ENCODE measurements at regions not wholly inside any gene's neighbourhood (a gene's known extent, or its start where the extent isn't known, plus 50 kb on each side); places are given as distances from the start of the nearest gene placed in this dataset.
A peak's percentile ranks its signal among the peaks of the same experiment; 100 is the strongest.

DNA sequence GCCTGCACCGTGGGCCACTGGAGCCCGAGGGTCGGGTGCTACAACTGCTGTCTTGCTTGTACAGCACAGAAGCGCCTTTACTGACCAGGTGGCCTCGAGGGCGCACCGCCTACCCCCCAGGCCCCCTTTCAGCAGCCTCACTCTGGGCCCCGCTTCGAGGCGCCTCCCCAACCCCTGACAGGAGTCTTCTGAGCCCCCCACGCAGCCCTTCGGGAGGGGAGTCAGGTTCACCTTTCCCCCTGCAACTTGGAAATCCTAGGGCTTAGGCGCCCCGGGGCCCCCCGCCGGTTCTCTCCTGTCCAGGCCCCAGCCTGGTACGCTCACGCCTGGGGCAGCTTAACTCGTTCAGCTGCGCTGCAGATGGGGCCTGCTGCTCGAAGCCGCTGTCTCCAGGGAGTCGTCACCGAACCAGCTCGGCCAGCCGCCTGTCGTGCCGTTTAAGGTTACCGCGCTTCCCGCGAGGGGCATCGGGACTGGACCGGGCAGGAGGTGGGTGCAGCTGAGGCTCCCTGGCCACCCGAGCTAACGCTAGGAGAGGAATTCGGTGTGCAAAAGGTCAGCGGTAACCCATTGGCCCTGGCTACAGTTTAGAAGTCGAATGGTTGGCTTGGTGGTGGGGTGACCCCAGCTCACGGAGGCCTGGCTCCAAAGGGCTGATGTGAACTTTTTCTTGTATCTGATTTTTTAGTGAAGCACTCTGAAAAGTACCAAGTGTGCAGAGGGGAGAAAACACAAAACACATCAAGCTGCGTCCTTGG, 58.9 kb upstream of the BCOR start:
- DNase-seq, result no peak

DNA sequence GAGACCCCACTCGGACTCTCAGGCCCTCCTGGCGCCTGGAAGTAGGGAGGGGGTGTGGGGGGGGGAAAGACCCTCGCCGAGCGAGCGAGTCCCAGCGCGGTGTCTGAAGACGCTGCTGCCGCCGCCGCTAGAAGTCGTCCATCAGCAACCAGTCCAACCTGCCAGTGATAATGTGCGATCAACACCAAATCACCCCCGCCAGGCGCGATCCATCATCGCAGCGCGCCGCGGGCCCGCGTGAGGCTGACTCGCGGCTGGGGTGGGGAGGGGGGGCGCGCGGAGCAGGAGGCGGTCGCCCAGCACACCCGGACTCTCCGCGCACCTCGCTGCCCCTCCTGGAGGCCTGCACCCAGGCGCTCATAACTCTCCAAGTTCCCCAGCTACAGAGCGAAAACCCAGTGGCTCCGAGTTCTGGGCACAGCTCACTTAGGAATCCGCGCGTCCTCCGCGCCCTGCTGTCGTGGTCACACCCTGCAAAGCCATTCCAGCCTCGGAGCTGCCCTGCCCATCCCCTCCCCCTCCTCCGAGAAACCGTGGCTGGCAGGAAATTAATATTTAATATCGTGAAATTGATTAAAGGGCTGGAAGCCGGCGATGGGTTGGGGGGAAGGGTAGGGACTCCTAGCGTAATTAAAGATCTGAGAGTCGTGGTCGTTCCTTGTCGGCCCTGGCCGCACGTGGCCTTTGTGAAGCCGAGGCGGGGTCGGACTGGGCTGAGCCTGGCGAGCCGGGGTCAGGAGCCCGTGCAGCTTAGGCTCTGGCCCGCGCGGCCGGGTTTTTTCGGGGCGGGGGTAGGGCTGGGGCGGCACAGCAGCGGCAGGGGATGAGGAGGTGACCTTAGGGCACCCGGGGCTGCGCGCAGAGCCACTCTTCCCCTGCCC, 58.1 kb upstream of the BCOR start:
- DNase-seq, result no peak

DNA sequence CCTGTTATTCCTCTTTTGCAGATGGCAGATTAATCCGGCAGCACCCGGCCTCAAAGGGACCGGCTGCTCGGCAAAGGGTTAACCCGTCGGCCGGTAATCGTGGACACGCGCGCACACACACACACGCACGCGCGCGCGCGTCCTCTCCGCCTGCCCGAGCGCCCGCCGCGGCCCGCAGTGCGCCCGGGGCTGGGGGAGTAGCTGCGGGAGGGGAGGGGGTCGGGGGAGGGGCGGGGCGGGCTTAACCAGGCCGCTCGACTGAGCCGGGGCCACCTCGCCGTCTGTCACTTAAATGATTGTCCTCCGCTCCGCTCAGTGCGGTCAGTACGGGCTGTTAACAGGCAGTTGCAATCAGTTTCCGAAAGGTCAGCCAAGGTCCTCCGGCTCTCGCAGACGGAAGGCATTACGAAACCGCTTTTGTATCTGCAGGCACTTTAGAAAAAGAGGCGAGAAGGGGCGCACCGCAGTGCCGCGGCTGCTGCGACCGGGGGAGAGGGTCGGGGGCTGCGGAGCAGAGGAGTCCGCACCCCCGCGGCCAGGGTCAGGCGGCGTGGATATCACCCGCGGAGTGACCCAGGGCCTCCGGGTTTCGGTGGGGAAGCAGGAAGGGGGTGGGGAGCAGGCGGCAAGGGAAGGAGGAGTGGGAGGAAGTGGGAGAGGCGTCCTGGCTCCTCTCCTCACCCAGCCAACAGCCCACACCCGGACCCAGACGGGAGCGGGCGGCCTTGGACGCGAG, 57.3 kb upstream of the BCOR start:
- no peak for DNase-seq

DNA sequence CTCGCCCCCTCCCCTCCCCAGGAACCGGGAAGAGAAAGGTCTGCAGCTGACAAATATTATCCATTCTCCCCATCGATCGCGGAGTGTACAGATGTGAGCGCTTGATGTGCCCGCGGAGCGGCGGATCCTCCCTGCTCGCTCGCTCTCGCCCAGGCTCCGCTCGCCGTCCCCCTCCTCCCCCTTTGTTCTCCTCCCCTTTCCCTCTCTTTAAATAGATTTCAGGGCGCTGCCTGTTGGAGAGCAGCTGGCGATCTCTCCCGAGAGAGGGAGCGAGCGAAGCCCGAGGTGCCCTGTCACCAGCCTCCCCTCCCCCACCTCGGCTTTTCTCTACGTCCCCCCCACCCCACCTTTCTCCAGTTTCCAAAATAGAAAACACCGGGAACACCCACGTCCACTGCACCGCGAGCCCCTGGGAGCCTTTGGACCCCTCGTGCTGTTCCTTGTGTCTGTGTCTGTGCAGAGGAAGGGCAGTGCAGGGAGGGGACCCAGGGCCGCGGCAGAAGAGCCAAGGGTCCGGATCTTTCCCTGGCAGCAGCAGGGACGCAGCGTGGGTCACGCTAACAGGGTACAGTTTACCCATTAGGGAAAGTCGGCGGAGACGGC, 56.6 kb upstream of the BCOR start:
- DNase-seq, result no peak

DNA sequence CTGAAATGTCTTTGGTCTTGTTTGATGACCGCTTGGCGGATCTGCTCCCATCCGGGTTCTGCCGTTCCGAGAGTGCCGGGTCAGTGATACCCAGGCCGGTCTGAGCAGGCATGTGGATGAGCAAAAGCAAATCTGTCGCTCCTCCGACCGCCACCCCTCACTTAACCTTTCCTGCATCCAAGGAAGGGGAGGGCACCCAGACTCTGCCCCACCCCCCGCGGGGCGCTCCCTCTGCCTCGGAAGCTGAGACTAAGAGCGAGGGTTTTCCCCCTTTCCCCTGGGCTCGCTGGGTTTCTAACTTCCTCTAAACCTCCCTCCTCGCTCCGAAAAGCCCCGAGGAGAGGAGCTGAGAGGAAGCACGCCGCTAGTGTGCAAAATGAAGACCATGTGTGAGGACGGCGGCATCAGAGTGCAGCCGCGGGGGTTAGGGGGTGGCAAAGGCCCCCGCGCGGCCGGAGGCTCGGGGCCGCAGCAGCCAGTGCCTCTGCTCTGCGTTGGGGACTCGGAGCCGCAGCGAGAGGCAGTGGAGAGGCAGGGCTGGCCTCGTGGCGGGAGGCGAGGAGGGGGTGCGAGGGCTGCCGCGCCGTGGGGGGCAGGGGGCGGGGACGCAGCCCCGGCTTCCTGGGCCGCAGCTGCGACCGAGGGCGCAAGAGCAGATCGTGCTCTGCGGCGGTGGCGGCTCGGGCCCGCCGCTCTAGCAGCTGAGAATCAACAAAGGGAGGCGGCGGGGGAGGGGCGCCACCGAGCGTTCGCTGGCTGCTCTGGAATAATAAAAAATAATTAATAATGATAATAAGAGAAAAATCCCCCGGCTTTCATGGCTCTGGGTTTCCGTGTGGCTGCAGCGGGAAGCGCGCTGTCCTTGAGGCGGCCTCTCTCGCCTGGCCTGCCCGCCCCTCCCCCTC, 55.8 kb upstream of the BCOR start:
- DNase-seq, result peak; percentile 70

DNA sequence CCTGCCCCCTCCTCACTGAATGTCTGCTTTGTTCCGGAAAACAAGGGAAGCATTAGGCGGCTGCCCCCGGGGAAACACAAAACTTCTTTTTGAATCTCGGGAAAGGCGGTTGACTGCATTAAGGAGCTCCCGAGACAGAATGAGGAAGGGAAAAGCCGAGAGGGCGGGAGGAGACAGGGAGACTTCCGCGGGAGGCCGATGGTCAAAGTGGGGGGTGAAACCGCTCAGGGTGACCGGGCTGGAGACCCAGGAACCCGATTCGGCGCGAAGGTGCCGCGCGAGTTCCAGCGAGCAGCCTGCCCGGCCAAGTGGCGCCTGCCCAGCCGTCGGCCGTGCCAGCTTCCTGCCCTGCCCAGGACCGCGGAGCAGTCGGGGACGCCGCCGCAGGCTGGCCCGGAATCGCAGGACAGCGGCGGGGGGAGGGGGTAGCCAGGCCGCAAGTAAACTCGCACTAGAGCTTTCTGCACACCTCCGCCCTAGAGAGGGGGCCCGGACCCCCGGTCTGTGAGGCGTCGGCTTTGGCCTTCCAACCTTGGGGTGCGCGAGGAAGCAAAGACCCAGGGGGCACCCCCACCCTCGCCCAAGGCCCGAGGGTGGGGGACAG, 55.1 kb upstream of the BCOR start:
- no peak for DNase-seq

DNA sequence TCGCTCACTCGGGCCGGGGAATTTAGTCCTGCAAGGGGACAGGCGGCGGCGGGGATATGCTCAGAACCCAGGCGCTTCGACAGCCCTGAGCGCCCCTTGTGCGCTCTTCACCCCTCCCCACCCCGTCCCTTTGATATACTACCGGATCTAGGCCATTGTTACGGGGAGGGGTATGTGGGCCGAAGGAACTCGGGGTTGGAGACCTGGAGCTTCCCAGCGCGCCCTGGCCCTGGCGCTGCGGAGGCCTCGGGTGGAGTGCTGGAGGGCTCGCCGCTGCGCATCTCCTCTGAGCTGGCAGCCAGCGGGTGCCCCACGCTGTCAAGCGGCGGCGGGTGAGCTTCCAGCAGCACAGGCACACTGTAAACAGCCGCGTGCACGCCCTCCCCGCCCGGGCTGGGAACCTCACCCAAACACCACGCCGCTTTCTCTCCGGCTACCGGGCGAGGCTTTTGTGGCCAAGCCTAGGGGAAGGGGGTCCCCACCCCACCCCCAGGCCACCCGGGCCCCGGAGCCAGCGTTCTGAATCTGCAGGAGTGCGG, 54.5 kb upstream of the BCOR start:
- DNase-seq, result peak; percentile 52

DNA sequence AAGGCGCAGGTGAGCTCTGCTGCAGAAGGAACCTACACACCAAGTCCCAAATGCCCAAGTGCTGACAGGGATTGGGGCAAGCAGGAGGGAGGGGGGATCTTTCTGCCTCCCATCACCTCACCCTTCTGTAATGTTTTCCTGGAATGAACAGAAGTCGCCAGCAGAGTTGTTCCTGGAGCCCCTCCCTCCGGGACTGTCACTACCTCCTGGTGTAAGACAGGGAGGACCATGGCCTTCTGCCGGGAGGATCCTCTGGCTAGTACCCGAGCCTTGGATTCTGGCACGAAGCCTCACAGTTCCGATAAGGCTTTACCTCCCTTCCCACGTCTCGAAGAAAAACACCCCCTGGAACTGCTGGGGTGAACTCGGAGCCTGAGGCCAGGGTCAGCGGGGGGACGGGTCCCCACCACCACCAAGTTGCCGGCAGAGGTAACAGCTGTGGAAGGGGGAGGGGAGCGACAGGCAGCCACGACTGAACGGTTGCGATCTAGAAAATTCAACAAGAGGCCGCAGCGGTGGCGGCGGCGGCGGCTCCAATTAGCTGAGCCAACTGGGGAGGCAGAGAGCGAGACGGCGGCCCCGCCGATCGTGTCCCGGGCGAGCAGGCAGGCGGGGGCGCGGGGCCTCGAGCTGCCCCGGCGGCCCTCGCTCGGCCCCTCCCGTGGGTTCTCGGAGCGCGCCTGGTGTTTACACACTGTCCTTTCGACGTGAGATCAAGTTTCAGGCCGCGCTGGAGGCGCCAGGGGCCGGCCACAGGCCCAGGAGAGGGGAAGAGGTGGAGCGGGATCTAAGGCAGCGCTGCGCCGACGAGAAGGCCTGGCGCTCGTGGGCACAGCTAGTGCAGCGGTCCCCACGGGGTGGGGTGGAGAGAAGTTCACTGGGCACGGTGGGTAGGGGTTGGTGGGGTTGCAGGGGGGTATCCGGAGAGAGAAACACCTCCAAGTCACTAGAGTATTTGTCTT, 53.7 kb upstream of the BCOR start:
- DNase-seq, result no peak

DNA sequence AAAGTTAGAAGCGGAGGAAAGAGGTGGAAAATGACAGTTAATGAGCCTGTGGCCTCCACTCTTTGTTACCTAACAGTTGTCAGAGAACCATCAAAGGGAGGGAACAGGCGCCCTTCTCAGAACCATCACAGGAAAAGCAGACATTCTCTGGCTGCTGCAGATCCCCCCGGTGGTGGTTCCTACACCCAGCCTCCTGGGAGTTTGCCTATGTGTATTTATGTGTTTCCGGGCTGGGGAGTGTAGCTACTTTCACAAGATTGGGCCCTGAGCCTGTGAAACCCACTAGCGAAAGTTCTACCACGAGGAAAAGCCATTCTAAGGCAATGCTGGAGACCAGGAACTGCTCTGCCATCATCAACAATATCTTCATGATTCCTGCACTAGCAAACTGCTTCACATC, 52.7 kb upstream of the BCOR start:
- no peak for DNase-seq

DNA sequence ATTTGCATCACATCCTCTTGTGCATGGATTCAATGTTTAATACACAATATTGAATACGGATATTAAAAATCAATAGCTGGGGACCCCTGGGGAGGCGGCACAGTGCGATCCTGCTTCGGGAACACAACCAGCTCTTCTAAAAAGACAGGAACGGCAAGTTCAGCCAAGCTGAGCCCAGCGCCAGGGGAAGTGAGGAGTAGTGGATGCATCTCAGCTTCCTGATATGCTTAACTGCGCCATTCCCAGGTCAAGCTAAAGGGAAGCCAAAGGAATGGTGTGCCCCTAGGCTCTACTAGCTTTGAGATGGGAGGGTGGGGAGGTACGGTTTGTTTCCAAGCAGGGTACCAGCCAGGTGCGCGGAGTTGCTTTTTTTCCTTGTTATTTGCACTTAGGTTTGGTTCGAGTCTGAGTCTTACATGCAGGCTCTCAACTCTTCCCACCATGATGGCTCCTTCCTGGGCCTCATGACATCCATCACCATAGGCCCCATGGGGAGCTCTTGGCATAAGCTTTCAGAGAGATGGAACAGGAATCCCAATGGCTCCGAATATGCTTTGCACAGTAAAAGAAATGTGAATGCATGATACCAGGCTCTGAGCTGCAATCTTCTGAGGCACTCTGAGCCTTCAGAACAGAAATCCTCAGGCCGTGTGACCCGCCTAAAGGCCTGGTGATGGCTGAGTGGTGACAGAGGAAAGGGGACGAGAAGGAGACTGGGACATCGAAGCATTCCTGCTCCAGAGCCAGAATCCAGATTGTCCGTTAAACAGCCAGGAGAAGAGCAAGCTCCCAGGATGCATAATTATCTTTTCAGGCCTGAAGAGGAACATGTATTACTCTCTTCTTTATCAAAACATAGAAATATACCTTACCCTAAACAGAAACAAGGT, 51.8 kb upstream of the BCOR start:
- DNase-seq, result no peak

DNA sequence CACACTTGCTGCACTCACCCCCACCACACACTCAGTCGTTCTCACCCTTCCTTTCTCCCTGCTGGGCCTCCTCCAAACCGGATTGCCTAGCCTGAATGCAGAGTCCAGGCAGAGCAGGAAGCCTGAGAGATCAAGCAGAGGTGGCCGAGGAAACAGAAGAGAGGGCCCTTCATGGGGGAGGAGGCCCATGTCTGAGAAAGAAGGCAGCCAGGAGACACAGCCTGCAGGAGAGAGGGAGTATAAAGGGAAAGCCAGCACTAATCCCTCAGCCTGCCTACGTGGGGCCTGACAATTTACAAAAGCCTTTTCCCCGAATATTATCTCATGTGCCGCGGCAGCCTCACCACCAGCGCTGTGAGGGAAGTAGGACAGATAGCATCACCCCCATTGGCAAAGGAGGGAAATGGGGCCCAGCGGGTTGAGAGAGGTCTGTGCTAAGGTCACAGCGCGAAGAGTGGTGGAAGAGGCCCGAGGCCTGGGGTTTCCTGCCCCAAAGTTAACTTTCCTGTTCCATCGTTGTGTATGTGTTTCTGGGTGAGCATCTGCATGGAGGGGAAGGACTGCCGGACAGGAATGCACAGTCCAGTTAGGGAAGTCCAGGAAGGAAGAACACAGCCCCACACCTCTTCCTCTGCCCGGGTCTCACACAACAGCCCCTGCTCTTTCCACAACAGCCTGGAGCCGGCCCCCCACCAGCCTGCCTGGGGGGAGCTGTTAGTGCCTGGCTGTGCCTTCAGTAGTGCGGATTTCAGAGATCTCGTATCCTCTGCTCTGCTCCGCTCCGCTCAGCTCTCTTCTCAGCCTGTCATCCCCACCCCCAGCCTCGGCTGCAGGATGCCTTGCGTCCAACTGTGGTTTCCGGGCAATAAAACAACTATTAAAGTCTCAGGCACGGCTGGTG, 50.9 kb upstream of the BCOR start:
- no peak for DNase-seq

DNA sequence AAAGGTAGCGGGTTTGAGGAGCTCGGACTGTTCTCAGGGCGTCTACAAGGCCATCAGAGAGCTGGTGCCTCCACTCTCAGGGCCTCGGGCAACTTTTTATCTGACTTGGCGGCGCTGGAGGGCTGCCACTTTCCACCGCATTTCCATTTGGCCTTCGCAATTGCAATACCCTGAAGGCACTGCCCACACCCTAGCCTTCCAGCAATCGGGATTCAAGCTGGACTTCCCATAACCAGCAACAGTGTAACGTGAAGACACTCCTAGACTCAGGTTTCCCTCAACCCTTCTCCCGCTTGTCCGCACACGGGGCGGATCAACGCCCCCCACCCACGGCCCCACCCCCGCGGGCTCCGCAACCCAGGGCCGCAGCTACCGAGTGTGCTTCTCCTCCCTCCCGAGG, 50.2 kb upstream of the BCOR start:
- no peak for DNase-seq

Measured in stimulated activated CD4-positive, alpha-beta T cell treated with anti-CD3 and anti-CD28 coated beads, Interleukin-4, amount 100 ng/mL, for 1 hour (primary cell).